ENCODE measurements at regions not wholly inside any gene's neighbourhood (a gene's known extent, or its start where the extent isn't known, plus 50 kb on each side); places are given as distances from the start of the nearest gene placed in this dataset.

- no peak for TF ChIP-seq CTCF (conservative IDR thresholded peaks at IDR 0.05; ENCODE audit: low read depth, low read length)
- TF ChIP-seq EZH2phosphoT487 (IDR thresholded peaks at IDR 0.05; ENCODE audit: borderline replicate concordance, low read length), result no peak
- no peak for TF ChIP-seq EZH2 (IDR thresholded peaks at IDR 0.05; ENCODE audit: low read length, unreplicated experiment)
Measured at GRCh38 chr2:139480161-139480650, 700.0 kb upstream of the NXPH2 start.
